ENCODE measurements at regions not wholly inside any gene's neighbourhood (a gene's known extent, or its start where the extent isn't known, plus 50 kb on each side); places are given as distances from the start of the nearest gene placed in this dataset.

DNA sequence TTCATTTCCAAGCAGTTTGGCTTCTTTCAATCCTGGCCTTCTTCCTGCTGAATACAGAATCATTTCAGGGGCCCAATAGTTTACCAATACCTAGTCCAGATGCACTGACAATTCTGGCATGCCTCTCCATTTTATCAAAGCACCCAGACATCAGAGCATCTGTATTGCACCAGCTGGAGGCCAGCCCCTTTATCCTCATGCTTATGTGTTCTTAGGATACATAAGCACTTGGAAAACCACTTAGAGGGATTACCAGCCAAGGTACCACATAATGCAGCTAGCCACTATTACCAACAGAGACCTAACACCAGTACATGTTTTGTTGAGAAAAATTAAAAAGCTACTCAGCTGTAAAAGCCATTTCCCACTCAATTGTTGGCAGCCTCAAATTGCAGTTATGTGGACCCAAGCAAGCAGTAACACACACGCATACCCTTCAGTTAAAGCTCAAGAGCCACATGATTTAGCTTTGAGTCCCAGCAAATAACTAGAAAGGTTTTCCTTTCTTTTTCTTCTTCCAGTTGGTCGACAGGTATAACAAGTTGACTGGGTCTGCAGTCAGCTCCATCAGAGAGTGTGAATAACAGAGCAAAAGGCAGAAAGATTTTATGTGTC, 263.8 kb downstream of the DIO2 start:
- H3K27me3 ChIP-seq (ENCODE audit: insufficient read depth, insufficient read length) = no peaks in the 10 kb centered on the region
- DNase-seq (ENCODE audit: low read depth, low spot score) = no peak
- no peak overlapping the region for H3K4me3 ChIP-seq (ENCODE audit: insufficient read length, low read depth)
- H3K4me1 ChIP-seq (ENCODE audit: insufficient read depth, insufficient read length) = no peaks in the 10 kb centered on the region
- no peak for TF ChIP-seq YY1 (IDR thresholded peaks at IDR 0.05; ENCODE audit: insufficient read depth, insufficient read length)
- no peak for TF ChIP-seq ZNF274 (IDR thresholded peaks at IDR 0.05; ENCODE audit: low read depth, low read length)
- no peak for TF ChIP-seq SUZ12 (IDR thresholded peaks at IDR 0.05; ENCODE audit: extremely low read depth, insufficient read depth, insufficient read length)
- H3K9me3 ChIP-seq (ENCODE audit: insufficient read depth, low read length) = no peaks in the 10 kb centered on the region
- no peaks in the 10 kb centered on the region for H3K36me3 ChIP-seq (ENCODE audit: insufficient read depth, insufficient read length, low read length)
- H3K9ac ChIP-seq (ENCODE audit: insufficient read length, low read depth) = no peak overlapping the region

DNA sequence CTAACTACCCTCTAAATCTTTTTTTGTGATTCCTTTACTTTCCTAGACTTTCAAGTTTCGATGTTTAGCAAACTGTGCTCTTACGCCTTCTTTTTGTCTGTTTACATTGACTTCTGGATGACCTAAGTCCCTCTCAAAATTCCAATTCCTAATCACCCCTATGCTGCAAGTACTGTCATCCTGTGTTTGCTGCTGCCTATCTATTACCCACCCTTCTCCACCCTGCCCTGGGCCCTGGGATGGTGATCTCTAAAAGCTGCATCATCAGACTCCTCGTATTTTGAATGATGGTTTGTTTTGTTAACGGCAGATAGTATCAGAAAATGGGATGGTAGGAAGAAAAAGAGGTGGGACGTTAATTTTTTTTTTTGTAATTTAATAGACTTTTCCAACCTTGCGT, 272.1 kb downstream of the DIO2 start:
- DNase-seq (ENCODE audit: low read depth, low spot score) = no peak
- no peaks in the 10 kb centered on the region for H3K9me3 ChIP-seq (ENCODE audit: insufficient read depth, low read length)
- no peak overlapping the region for H3K4me3 ChIP-seq (ENCODE audit: insufficient read length, low read depth)
- H3K9ac ChIP-seq (ENCODE audit: insufficient read length, low read depth) = no peak overlapping the region
- H3K27me3 ChIP-seq (ENCODE audit: insufficient read depth, insufficient read length) = no peaks in the 10 kb centered on the region
- TF ChIP-seq ZNF274 (IDR thresholded peaks at IDR 0.05; ENCODE audit: low read depth, low read length) (no peak), SUZ12 (IDR thresholded peaks at IDR 0.05; ENCODE audit: extremely low read depth, insufficient read depth, insufficient read length) (no peak), YY1 (IDR thresholded peaks at IDR 0.05; ENCODE audit: insufficient read depth, insufficient read length) (no peak)
- H3K4me1 ChIP-seq (ENCODE audit: insufficient read depth, insufficient read length) = no peaks in the 10 kb centered on the region
- H3K36me3 ChIP-seq (ENCODE audit: insufficient read depth, insufficient read length, low read length) = no peaks in the 10 kb centered on the region

DNA sequence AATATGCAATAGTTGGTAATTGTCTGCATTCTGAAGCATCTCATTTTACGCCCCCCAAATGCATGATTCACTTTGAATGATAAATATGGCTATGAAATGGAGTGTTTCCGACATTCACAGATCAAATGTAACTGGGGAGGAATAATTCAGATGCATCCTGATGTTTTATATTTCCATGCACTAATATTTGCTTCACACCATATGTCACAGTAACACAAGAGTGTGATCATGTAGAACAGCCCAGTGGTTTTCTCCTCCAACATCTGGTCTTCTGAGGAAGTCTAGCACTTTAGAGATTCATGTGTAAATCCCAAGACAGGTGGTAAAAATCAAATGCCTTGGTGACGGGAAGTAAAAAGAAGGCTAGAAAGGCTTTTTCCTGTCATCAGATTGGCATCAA, 273.1 kb downstream of the DIO2 start:
- H3K4me3 ChIP-seq (ENCODE audit: insufficient read length, low read depth) = no peak overlapping the region
- no peaks in the 10 kb centered on the region for H3K4me1 ChIP-seq (ENCODE audit: insufficient read depth, insufficient read length)
- H3K9ac ChIP-seq (ENCODE audit: insufficient read length, low read depth) = no peak overlapping the region
- no peak for TF ChIP-seq SUZ12 (IDR thresholded peaks at IDR 0.05; ENCODE audit: extremely low read depth, insufficient read depth, insufficient read length)
- no peaks in the 10 kb centered on the region for H3K36me3 ChIP-seq (ENCODE audit: insufficient read depth, insufficient read length, low read length)
- H3K27me3 ChIP-seq (ENCODE audit: insufficient read depth, insufficient read length) = no peaks in the 10 kb centered on the region
- H3K9me3 ChIP-seq (ENCODE audit: insufficient read depth, low read length) = no peaks in the 10 kb centered on the region
- no peak for DNase-seq (ENCODE audit: low read depth, low spot score)

- no peak for DNase-seq (ENCODE audit: low read depth, low spot score)
- no peaks in the 10 kb centered on the region for H3K9me3 ChIP-seq (ENCODE audit: insufficient read depth, low read length)
- H3K4me3 ChIP-seq (ENCODE audit: insufficient read length, low read depth) = no peak overlapping the region
- H3K9ac ChIP-seq (ENCODE audit: insufficient read length, low read depth) = no peak overlapping the region
- TF ChIP-seq SUZ12 (IDR thresholded peaks at IDR 0.05; ENCODE audit: extremely low read depth, insufficient read depth, insufficient read length) (no peak), YY1 (IDR thresholded peaks at IDR 0.05; ENCODE audit: insufficient read depth, insufficient read length) (no peak), ZNF274 (IDR thresholded peaks at IDR 0.05; ENCODE audit: low read depth, low read length) (no peak)
- no peaks in the 10 kb centered on the region for H3K36me3 ChIP-seq (ENCODE audit: insufficient read depth, insufficient read length, low read length)
- H3K4me1 ChIP-seq (ENCODE audit: insufficient read depth, insufficient read length) = no peaks in the 10 kb centered on the region
- no peaks in the 10 kb centered on the region for H3K27me3 ChIP-seq (ENCODE audit: insufficient read depth, insufficient read length)
Measured at GRCh38 chr14:79937433-79937832, 273.9 kb downstream of the DIO2 start.

DNA sequence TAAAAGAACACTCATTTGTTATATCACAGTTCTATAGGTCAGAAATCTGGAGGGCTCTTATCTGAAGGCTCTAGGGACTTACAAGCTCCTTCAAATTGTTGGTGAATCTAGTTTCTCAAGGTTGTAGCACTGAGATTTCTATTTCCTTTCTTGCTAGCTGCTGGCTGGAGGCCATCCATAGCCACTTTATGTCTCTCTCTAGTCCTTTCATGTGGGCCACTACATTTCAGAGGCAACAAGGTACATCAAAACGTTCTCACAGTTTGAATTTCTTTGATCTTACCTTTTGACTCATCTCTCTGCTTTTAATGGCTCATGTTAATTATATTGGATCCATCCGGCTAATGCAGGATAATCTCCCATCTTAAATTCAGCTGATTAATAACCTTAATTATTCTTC, 286.8 kb downstream of the DIO2 start:
- Histone ChIP-seq H3K36me3 (ENCODE audit: insufficient read depth, insufficient read length, low read length) (no peaks in the 10 kb centered on the region), H3K9ac (ENCODE audit: insufficient read length, low read depth) (no peak overlapping the region), H3K27me3 (ENCODE audit: insufficient read depth, insufficient read length) (no peaks in the 10 kb centered on the region), H3K4me3 (ENCODE audit: insufficient read length, low read depth) (no peak overlapping the region), H3K9me3 (ENCODE audit: insufficient read depth, low read length) (no peaks in the 10 kb centered on the region), H3K4me1 (ENCODE audit: insufficient read depth, insufficient read length) (no peaks in the 10 kb centered on the region)
- TF ChIP-seq YY1 (IDR thresholded peaks at IDR 0.05; ENCODE audit: insufficient read depth, insufficient read length) (no peak), SUZ12 (IDR thresholded peaks at IDR 0.05; ENCODE audit: extremely low read depth, insufficient read depth, insufficient read length) (no peak), ZNF274 (IDR thresholded peaks at IDR 0.05; ENCODE audit: low read depth, low read length) (no peak)
- no peak for DNase-seq (ENCODE audit: low read depth, low spot score)

DNA sequence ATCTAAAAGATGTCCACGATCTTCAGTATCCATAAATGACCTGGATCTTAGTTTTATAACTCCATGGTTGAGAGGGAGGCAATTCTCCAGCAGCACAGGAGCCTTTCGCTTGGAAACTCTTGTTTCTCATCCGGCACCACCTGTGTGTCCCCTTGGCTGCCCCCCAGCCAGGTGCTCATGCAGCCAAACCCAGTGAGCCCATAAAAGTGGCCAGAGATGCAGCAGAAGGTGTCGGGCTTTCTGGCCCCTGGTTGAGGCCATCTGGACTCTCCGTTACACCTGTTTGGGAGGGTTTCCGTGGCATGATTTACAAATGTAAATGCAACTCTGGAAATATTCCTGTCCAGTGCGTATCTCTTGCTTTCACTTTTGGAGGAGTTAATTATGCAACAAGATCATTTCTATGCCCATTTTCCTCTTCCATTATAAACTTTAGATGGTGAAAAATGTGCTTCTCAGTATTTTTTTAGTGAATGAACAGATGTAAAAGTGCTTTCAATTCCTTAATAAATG, 291.1 kb downstream of the DIO2 start:
- TF ChIP-seq YY1 (IDR thresholded peaks at IDR 0.05; ENCODE audit: insufficient read depth, insufficient read length) (no peak), ZNF274 (IDR thresholded peaks at IDR 0.05; ENCODE audit: low read depth, low read length) (no peak), SUZ12 (IDR thresholded peaks at IDR 0.05; ENCODE audit: extremely low read depth, insufficient read depth, insufficient read length) (no peak)
- H3K4me1 ChIP-seq (ENCODE audit: insufficient read depth, insufficient read length) = no peaks in the 10 kb centered on the region
- no peak overlapping the region for H3K4me3 ChIP-seq (ENCODE audit: insufficient read length, low read depth)
- no peaks in the 10 kb centered on the region for H3K36me3 ChIP-seq (ENCODE audit: insufficient read depth, insufficient read length, low read length)
- H3K9me3 ChIP-seq (ENCODE audit: insufficient read depth, low read length) = no peaks in the 10 kb centered on the region
- no peaks in the 10 kb centered on the region for H3K27me3 ChIP-seq (ENCODE audit: insufficient read depth, insufficient read length)
- no peak for DNase-seq (ENCODE audit: low read depth, low spot score)
- H3K9ac ChIP-seq (ENCODE audit: insufficient read length, low read depth) = no peak overlapping the region
